D721Med (cell line): ENCODE measurements at regions not wholly inside any gene's neighbourhood (a gene's known extent, or its start where the extent isn't known, plus 50 kb on each side); places are given as distances from the start of the nearest gene placed in this dataset.

Experiments
- DNase-seq: peaks from one replicate; pipeline ENCODE4 v3.0.0; 2011; ENCODE audit warnings: low spot score; ENCODE audit not compliant: insufficient read length
- FAIRE-seq: peaks from 2 replicates; lab custom pipeline; 2011; peaks lifted over from hg19 to GRCh38; lab: Jason Lieb, UNC
- TF ChIP-seq, protein P1 (sequence below): IDR thresholded peaks from 2 replicates; pipeline ENCODE4 v1.5.1; 2012; ENCODE audit warnings: mild to moderate bottlenecking, control low read depth; ENCODE audit not compliant: insufficient read depth; ENCODE audit errors: missing control alignments

GRCh38 chr17:71724339-71724738 is 396.5 kb upstream of the SOX9 start:
- TF ChIP-seq, protein P1, sequence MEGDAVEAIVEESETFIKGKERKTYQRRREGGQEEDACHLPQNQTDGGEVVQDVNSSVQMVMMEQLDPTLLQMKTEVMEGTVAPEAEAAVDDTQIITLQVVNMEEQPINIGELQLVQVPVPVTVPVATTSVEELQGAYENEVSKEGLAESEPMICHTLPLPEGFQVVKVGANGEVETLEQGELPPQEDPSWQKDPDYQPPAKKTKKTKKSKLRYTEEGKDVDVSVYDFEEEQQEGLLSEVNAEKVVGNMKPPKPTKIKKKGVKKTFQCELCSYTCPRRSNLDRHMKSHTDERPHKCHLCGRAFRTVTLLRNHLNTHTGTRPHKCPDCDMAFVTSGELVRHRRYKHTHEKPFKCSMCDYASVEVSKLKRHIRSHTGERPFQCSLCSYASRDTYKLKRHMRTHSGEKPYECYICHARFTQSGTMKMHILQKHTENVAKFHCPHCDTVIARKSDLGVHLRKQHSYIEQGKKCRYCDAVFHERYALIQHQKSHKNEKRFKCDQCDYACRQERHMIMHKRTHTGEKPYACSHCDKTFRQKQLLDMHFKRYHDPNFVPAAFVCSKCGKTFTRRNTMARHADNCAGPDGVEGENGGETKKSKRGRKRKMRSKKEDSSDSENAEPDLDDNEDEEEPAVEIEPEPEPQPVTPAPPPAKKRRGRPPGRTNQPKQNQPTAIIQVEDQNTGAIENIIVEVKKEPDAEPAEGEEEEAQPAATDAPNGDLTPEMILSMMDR, result no peak
- DNase-seq, result no peak
- FAIRE-seq, result no peak

GRCh38 chr17:71725811-71726210 is 395.0 kb upstream of the SOX9 start:
- no peak for FAIRE-seq
- no peak for DNase-seq
- TF ChIP-seq, protein P1, result no peak

- DNase-seq, result no peak
- FAIRE-seq, result no peak
- TF ChIP-seq, protein P1, result no peak
Observed at GRCh38 chr17:71726341-71726740, 394.5 kb upstream of the SOX9 start.

- no peak for DNase-seq
- TF ChIP-seq, protein P1, result no peak
- no peak for FAIRE-seq
Observed at GRCh38 chr17:71727292-71727691, 393.5 kb upstream of the SOX9 start.

GRCh38 chr17:71727723-71728122 is 393.1 kb upstream of the SOX9 start:
- DNase-seq, result no peak
- TF ChIP-seq, protein P1, result no peak
- FAIRE-seq, result no peak

DNA sequence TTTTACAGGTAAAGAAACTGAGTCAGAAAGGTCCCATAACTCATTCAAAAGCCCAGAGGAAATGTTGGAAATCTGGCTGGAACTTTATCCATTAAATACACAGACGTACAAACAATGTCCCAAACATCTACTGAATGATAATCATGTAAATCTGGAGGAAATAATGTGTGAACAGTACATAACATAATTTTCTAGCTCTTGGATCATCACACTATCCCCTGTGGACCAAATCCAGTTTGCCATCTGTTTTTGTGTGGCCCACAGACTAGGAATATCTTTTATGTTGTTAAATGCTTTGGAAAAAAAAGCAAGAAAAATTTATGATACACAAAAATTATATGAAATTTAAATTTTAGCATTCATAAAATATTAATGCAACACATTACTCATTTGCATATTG is 389.9 kb upstream of the SOX9 start:
- no peak for FAIRE-seq
- TF ChIP-seq, protein P1, result no peak
- no peak for DNase-seq

DNA sequence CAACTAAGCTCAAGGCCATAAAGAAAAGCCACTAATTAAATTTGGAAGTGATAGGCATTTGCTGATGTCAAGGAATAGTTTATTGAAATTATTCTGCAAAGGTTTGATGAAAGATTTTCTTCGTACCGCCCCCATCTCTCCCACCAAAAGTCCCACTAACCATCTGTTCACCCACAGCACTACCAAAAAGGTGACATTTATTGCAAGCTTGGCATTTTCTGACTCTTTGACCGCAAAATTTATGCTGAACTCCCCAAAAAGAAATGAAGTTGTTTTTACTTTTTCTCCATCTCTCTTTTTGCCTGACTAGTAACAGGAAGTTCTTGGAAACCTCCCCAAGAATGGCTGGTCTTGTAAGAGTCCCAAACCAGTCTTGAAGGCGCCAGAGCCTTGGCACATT is 384.9 kb upstream of the SOX9 start:
- FAIRE-seq, result no peak
- TF ChIP-seq, protein P1, result no peak
- no peak for DNase-seq
